NCI-H2107 (cell line): ENCODE measurements at regions not wholly inside any gene's neighbourhood (a gene's known extent, or its start where the extent isn't known, plus 50 kb on each side); places are given as distances from the start of the nearest gene placed in this dataset.

Source experiments
- DNase-seq: peaks from one replicate; lab custom pipeline; 2025; lab: John Stamatoyannopoulos, UW

DNA sequence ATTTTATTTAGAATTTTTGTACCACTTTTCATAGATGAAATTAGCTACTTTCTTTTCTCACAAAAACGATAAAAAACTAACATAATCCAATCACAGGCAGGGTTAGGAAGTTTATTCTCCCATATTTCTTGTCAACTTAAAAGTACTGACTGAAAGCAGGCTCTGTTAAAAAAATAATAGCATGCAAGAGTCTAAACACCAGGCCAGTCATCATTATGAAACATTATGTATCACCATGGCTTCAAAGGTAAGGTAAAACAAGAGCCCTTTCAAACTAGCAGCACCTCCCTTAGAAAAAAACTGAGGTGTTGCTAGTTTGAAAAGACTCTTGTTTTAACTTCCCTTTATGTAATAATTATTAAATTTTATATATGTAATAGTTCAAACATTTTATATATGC lies 848.0 kb downstream of the RNF144A start:
- no peak for DNase-seq

DNA sequence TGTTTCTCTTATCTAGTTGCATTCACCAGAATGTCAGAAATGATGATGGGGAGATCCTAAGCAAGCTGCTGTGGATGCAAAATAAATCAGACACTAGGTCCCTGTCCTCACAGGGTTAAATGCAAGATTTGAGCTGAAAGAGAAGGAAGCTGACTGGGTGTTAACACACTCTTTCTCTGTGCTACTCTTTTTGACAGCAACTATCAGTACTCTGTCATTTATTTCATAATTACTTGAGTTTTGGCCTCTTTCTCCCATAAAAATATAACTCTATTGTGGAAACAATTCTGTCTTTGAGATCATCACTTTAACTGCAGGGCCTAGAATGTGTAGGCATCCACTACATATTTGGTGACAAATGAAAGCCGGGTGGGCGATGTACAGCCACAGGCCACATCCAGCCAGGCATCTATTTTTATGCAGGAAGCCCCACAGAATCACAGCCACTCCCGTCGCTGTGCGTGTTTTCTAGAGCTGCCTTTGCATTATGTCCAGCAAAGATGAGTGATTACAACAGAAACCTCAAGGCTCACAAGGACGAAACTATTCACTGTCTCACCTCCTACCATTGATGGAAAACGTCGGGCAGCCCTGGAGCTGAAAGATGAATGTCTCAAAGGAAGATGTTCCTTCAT lies 849.0 kb downstream of the RNF144A start:
- DNase-seq: no peak

DNA sequence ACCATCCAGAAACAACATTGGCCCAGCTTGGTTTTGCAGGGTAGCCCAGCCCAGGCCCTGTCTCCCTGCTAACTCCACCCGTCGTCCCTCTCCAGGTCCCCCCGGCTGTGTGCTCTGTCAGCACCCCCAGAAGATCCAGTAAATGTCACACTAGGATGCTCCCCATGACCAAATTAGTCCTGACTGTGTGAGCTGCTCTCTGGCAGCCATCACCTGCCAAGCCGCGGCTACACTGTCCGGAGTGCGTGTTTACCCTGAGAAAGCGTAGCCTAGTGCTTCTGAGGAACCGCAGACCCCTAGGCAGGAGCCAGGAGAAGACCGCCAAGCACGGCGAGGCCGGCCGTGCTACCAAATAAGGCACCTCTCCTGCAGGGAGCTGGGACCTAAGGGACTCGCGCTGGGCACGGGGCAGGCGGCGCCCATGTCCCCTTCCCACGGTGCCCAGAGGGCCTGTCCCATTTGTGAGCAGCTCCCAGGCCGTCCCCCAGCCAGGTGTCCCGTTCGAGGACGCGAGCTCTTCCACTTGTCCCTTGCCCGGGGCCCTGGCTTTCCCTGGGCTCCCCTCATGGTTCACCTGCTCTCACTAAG lies 849.9 kb downstream of the RNF144A start:
- DNase-seq: no peak

DNA sequence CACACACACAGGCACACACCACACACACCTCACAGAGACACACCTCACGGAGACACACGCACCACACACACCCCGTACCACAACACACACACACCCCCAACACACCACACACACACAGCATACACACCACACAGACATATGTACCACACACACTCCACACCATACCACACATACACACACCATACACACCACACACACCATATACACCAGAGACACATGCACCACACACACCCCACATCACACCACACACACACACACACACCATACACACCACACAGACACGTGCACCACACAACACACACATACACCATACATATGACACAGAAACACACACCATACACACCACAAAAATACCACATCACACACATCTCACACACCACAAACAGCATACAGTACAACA lies 850.7 kb downstream of the RNF144A start:
- no peak for DNase-seq

DNA sequence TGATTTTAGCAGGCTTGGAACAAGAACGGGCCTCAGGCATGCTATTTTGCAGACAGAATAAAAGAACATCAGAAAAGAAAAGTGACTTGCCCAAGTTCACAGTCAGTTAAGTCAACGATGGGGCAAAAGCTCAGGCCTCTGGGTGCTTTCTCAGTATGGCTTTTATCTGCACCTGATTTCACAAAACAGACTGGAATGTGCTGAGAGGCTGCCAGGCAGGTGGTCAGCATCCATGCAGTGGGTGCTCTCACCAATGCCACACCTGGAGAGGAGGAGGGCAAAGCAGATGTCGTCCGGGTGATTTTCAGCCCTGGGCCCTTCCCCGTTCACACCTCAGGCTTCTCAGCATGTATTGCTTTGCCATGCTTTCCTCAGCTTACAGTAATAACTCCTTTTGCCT lies 854.6 kb downstream of the RNF144A start:
- no peak for DNase-seq

DNA sequence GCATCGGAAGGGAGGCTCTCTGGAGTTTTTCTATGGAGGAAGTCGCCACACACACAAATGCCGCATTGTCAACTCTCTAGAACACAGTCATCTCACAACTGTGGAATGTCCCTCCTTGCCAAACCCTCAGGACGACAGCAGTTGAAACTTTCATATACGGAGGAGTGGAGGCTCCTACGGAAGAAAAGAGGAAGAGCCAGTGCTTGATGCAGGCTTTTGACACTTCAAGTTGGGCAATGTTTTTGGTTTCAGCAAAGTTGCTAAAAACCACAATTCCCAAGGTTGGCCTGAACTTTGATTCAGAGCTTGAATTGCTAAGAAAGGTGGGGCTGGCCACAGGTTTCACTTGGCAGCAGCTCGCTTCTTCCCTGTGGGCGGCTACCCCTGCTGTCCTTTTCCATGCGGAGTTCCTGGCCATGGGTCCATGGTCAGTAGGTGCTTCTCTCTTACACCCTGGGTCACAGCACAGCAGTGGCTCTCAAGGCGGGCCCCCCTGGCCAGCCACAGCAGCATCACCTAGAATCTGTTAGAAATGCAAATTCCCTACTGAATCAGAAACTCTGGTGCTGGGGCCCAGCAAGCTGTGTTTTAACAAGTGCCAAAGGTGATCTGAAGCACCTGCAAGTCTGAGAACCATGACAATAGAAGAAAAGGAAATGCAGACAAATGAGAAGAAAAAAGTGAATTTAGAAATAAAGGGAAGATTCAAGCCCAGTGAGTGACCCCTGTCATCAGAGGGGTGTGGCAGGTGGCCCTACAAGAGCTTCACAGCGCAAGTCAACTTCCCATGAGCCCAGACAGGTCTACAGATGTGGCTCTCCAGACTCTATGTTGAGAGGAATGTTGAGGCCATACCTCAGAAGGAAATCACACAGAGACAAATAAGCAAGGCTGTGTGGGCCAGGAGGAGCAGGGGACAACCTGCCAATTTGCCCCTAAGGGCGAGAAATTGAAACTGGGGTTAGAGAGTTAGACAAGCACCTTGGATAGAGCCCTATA lies 856.4 kb downstream of the RNF144A start:
- no peak for DNase-seq

DNA sequence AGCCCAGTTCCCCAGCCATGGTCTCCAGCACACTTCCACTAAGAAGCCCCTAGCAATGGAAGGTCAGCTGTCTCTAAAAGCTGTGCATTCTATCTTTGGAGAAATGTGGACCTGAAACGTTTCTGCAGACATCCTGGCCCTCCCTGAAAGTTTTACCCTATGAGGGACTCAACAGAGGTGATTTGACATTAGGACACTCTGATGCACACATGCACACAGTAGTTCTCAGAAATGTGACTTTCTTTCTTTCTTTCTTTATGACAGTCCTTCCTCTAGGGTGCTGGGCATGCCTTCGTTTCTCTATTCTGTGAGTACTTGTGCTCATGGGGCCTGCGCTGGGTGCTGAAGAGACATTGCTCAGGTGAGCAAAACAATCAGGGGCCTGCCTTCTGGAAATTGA lies 857.3 kb downstream of the RNF144A start:
- no peak for DNase-seq

DNA sequence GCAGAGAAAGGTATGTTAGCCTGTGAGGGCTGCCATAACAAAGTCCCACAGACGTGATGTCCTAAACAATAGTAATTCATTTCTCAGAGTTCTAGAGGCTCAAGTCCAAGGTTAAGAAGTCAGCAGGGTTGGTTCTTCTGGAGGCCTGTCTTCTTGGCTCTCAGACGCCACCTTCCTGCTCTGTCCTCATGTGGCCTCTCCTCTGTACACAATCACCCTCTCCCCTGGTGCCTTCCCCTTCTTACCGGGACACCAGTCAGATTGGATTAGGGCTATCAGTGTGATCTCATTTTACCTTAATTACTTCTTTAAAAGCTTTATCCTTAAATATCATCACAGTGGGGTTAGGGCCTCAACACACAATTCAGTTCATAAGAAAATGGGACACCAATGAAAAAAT lies 860.5 kb downstream of the RNF144A start:
- no peak for DNase-seq

DNA sequence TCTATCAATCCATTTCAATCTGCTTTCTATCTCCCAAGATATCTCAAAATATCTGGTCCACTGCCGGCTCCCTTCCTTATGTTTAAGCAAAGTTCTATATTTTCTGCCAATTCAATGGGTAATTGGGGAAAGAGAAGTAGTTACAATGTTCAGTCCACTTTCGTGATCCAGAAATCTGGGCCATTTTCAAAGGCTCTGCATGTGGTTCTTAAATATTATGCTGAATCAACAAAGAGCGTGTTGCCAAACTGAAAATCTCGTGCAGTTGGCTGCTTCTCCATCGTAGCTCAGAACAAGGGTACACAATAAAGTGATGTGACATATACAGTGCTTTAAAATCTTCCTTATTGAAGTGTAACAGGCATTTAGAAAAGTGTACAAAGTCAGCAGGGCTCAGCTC lies 863.1 kb downstream of the RNF144A start:
- DNase-seq: no peak

DNA sequence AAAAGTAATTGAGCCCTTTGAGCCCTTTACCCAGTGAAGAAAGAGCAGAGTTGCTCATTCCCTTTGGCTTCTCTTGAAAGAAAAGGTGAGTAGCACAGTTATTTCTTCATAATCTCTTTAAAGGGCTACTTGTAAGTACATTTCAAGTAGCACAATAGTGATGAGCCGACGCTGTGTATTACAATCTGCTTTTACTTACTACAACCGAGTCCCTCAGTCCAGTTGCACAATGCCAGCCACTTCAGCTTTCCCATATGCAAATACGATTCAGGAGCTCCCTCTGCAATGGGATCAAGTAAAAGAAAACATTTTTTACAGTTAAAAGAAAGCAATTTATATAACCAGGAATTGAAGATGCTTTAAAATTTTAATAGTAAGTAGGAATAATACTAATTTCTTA lies 868.5 kb downstream of the RNF144A start:
- no peak for DNase-seq

DNA sequence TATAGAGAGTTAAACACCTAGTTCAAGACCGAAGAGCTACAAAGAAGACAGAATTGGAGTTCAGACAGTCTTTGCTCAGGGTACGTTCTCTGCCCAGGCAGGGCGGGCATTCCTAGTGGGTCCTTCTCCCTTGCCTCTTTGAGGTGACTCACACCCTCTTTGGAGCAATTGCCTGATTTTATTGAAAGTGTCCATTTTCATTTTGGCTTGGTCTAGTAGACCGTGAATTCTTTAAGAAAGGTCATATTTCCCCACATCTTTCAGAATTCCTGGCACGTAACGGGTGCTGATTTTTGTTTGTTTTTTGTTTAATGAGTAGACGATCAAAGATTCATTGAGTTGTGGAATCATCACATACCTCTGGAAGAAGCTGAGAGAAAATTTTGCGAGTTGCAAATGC lies 871.5 kb downstream of the RNF144A start:
- DNase-seq: no peak

DNA sequence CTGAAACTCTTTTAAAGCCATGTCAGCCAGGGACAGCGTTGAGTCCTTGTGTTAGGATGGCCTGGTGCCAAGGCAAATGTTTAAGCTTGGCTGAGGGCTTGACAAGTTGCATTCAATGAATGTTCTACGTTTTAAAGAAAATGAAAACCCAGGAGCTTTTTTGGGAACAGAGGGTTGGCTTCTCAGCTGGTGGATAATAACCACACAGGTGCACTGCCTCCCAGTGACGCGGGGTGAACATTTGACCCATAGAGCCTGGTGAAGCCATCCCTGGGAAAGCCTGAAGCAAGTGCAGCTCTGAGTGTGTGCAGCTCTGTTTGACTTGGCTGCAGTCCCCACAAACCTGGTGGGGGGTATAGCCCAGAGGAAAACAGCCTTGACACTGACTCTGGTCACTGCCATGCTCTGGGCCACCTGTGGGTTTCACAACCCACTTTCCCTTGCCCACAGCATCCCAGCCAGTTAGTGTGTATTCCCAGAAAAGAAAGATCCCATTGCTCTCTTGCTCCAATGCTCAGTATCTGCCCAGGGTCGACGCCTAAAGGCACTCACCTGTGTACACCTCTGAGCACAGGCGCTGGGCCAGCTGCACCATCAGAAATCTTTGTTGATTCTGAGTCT lies 874.9 kb downstream of the RNF144A start:
- peak; percentile 27 for DNase-seq

DNA sequence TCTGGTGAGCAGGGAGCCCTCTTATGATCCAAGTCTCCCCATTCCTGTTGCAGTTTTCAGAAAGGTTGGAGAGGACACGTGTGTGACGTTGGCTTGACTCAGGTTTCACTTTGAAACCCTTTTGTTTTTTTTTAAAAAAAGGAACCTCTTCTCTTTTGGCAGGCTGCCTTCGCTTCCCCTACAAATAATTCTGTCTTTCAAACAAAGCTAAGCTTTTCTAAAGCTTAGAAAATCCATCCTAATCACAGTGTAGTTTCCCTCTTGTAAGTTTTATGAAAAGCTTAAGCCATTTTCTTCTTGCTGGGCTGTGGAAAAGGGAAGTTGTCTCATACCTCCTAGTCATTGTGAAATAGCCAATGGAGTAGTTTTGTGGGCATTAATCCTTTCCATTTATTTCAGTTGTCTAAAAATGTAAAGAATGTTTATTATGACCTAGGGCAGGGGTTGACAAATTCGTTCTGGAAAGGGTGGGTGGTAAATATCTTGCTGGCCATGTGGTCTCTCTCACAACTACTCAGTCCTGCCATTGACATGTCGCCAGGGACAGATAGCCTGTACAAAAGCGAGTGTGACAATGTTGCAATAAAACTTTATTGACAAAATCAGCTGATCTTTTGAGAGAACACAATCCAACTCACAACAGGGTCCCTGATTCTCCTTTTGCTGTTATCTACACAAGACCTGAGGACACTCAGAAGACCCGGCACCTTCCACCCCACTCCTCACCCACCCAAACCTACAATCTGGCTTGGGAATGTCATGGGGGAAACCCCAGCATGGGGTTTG lies 878.8 kb downstream of the RNF144A start:
- DNase-seq: peak; percentile 78

DNA sequence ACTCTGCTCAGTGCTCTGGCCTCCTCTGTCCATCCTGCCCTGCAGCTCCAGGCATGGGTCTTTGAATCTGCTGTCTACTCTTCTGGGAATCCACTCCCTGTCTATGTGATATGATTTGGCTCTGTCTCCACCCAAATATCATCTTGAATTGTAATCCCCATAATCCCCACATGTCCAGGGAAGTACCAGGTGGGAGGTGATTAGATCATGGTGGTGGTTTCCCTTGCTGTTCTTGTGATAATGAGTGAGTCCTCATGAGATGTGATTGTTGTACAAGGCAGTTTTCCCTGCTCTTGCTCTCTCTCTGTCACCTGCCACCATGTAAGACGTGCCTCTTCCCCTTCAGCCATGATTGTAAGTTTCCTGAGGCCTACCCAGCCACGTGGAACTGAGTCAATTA lies 881.8 kb upstream of the ID2 start:
- DNase-seq: no peak

DNA sequence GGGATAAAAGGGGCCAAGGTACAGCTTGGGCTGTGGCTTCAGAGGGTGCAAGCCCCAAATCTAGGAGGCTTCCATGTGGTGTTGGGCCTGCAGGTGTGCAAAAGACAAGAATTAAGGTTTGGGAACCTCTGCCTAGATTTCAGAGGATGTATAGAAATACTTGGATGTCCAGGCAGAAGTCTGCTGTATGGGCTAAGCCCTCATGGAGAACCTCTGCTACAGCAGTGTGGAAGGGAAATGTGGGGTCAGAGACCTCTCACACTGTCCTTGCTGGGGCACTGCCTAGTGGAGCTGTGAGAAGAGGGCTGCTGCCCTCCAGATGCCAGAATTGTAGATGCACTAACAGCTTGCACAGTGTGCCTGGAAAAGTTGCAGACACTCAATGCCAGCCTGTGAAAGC lies 880.6 kb upstream of the ID2 start:
- no peak for DNase-seq

DNA sequence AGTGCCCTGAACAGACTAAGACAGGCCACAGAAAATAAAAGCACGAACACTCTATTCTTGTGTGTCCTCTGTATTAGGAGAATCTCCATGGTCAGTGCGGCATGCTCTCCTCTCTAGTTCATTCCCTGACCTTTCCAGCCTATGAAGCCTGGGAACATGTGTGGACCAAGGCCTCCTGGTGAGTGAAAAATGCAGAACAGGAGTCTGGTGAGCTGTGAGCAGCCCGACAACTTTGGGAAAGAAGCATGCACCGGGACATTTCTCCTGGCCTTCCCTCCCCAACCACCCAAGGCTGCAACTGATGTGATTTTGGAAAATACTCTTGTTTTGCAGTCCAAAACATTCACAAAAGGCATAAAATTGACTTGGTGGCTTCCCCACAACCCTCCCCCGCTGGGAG lies 878.3 kb upstream of the ID2 start:
- no peak for DNase-seq

DNA sequence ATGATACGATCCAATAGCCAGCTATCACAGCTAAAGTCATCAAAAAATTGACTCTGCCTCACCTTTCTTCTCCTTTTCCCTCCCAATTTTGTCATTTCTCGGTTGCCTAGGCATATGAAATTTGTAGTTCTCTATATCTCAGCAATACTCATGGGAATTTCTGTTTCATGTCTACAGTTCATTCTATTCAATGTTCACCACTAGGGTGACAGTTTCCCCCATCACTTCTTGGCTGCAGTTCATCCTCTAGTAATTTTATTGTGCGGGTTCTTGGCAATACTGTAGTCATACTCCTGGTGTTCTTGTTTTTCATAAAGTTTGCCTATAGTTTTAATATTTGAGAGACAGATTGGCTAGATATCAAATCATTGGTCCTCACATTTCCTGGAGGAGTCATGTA lies 872.2 kb upstream of the ID2 start:
- no peak for DNase-seq

DNA sequence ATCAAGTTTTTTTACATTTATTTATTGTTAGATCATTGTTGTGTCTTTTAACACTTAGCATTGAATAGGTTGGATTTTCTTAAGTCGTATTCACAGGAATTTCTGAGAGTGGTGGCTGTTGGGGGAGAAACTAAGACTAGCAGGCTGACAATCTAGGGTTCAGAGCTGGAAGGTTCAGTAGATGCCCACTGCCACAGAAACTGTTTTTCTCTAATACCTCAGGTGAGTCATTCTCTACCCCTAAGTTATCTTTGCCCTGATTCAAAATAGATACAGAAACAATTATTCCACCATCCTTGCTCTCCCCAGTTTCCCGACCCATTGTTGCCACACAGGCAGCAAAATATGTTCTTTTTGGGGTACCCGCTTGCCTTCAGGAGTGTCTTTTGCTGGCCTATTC lies 870.8 kb upstream of the ID2 start:
- no peak for DNase-seq

DNA sequence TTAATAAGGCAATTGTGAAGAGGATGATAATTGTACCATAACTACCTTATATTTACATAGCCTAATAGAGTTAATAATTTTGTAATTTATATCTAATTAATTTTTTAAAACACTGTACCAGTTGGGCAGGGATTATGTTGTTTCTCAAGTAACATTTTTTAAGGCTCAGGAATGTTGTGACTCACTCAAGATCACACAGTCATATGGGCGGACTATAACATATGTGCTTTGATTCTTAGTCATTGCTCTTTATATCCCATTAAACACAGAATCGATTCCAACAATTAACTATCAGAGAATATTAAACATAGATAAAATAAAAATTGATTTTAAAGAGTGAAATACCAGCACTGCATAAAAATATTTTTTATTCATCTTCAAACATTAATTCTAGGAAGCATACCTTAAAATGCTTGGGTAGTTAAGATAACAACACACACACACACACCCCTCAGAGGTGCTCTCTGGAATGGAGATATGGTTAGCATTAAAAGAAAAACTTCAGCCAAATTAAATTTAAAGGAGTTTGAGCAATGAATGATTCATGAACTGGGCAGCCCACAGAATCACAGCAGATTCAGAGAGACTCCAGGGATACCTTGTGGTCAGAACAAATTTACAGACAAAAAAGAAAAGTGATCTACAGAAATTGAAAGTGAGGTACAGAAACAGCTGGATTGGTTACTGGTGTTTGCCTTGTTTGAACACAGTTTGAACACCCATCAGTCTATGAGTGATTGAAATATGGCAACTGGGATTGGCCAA lies 869.4 kb upstream of the ID2 start:
- DNase-seq: no peak

DNA sequence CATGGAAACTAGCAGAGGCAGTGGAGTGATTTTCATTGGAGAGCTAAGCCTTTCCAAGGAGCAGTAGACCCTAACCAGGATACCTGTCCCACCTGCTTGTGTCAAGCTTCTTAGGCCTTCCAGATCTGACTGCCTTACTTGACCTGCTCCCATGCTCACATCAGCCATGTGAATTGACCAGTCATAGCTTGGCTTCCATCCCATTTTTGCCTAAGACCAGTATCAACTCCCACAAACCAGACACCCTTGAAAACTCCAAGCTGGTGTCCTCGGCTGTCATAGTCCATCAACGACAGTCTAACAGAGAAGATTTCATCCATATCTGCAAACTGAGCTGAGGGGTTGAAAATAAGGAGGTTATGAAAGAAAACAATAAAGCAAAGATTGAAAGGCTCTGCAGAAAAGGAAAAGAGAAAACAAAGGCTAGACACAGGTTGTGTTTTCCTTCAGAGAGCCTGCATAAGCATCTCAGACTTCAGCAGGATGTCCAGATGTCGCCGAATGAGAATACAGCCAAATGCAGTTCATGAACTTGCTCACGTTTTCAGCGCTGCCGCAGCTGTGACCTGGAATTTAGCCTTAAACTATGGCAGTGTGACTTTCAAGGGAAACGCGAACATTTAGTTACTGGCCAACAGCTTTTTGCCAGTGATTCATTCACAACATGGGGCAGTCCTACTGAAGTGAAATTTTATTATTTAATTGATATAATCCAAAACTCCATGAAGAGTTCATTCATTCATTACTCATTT lies 868.1 kb upstream of the ID2 start:
- DNase-seq: no peak
